ENCODE measurements at regions not wholly inside any gene's neighbourhood (a gene's known extent, or its start where the extent isn't known, plus 50 kb on each side); places are given as distances from the start of the nearest gene placed in this dataset.

DNA sequence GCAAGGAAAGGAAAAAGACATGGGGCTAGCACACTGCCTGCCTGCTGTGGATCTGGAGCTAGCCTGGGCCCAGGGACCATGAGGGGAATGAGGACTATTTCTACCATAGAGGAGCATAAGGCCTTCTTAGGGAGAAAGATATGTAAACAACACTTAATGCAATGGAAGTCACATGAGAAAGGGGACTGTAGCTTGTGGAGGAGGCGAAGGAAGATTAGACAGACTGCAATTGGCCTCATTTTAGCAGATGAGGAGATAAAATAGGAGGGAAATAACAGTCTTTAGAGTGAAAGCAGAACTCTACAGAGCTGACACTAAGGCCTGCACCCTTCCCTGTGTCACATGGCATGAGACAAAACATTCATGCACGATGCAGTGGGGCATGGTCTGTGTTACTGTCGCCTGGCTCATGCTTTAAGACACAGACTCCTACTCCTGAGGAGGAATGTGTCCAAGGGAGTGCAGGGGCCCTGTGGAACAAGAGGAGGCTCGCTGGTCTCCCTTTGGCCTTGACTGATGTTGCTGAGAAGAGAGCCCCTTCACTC lies 829.3 kb upstream of the IGFBP3 start:
- DNase-seq, result no peak

DNA sequence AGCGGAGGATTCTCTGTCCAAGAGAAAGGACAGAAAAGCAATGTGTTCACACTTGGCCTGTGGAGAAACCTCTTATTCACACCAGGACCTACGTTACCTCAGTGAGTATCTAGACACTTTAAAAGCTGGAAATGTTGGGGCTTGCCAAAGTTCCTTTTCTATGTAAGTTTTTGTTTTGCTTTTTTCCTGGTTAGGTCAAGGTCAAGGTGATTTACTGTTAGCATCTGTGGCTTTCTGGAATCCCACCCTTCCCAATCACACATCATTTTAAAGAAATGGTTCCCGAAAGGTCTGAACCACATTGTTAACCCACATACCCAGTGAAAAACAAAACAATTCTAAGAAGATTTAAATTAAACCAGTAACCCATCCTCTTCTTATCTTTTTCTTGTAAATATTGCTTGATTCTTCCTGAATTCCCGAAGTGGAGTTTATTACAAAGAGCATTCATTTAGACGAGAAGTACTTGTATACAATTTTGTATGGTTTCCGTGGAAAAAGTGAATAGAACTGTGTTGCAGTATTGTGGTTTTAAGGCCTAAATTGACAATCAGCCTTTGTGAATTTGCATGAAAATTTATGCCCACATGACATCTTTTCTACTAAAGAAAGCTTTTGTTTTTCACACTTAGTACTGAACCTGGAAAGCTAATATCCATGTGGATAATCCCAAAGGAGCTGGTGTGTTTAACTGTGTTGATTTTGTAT lies 827.0 kb upstream of the IGFBP3 start:
- no peak for DNase-seq

DNA sequence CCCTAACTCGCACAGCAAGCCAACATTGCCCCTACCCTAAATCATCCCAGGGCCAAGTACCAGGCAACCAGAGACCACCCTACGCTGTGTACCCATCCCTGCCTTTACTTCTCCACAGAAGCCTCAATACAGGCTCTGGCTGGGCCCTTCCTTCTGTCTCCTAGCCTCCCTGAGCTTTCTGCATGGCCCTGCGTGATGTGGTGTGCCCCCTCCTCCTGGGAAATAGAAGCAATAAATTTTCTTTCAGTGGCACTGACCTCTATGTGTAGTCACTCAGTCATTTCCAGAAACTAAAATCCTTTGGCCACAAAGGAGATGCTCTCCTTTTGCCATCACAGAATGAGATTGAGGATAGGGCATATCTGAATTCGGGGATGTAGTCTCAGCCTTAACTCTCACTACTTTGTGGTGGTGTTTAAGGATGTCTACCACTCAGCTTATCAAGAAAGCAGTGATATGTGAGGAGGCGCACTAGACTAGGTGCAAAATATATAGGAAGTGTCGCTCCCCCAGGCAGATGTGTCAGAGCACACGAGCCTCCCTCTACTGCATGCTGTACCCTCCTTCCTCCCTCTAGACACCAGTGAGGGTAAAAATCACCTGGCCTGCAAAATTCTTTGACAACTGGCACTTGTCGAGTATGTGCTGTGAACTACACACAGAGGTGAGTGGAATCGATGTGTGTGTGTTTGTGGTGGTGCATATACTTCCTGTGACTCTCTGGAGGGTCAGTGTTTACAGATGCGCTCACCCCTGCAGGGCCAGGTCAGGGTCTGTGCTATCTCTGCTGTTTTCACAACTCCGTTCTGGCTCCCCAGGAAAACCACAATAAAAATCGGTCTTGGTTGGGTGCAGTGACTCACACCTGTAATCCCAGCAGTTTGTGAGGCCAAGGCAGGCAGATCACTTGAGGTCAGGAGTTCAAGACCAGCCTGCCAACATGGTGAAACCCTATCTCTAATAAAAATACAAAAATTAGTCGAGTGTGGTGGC lies 825.9 kb upstream of the IGFBP3 start:
- DNase-seq, result no peak

DNA sequence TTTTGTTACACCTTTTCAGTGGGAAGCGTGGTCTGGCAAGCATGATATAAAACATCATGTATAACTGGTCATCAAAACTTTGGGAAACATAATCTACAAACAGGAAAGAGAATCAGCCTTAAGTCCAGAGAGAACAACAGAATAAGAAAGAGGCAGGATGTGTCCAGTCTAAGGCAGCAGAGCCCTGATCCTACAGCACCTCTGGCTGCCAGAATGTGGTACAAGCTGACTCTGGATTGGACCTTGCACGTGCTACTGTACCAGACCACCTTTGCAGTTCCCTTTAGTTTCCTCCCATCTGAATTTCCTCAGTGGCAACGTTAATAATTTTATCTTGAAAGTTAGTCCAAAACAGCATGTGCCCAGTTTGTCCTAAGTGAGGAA lies 824.6 kb upstream of the IGFBP3 start:
- DNase-seq, result no peak

DNA sequence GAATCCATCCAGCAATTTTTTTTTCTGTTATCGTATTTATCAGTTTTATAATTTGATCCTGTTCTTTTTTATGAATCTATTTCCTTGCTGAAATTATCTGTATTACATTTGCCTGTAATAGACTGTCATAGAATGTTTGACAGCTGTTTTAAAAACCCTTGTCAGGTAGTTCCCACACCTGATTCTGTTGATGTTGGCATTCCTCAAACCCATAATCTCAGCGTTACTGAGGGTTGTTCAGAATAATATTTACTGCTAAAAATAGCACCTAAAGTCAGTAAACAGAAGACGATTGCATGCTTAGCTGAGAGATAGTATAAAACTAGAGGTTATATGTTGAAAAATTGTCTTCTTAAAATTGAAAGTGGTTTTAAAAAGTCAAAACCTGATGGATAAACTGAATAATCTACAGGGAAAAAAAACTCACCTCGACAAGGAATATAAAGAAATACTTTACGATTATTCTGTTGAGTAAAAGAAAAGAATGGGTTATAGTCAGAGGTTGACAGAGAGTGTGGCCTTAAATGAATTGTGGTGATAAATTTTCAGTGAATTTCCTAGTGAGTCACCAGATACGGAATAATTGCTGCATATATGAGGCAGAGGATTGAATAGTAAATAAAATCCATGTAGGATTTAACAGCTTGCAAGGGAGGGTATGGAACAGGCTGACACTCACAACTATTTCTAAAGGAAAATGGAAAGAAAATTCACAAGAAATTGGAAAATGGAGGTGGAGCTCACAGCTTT lies 824.1 kb upstream of the IGFBP3 start:
- DNase-seq, result no peak

DNA sequence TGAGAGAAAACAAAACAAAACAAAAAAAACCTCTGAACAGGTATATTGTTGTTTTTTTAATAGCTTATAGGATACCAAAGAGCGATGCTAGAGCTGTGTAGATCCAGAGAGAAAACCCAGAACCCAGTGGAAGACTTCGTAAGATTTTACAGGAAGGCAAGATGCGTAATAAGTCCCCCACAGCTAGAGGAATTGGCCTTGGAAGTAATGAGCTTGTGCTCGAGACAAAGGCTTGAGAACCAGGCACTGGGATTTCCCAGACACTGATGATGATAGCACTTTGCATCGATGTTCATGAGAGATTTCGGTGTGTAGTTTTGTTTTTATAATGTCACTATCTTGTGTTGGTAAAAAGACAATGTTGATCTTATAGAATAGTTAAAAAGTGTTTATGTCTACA lies 821.5 kb upstream of the IGFBP3 start:
- no peak for DNase-seq

DNA sequence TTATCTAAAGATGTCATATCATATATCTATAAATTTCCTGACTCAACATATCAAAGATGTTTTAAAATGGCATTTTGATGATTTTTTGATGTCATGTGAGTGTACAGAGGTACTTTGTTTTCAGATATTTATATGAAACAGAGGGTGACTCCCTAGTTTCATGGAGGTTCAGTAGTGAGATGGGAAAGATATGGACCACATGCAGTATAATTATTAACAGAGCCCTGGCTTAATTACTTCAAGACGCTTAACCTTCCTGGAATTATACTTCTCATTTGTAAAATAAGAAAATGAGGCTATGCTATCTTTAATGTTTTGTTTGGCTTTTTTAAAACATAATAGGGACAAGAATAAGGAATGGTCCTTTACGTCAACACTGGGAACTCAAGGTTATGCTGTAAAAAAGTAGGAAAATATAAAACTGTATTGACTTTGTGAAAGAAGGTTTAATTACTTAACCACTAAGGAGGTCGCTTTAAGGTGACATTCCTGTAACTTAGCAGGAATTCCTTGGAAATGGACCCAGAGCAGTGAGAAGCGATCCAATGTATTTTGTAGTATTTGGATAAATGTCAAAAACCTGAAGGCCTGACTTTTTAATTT lies 821.0 kb upstream of the IGFBP3 start:
- DNase-seq, result no peak

DNA sequence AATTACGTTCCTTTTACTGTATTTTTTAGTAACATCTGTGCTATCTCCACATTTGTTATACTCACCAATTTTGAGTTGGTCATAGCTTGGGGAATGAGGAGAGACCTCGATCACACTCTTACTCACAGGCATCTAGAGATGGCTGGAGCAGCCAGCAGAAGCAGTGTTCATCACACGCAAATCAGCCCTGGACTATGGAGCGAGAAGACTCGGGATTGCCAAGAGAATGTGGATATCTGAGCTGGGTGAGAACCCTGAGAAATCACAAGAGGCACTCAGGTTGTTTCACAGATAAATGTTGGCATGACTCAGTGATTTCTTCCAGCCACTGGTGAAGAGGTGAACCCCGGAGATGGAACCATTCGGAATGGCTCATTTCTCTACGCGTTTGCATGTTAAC lies 820.1 kb upstream of the IGFBP3 start:
- no peak for DNase-seq

DNA sequence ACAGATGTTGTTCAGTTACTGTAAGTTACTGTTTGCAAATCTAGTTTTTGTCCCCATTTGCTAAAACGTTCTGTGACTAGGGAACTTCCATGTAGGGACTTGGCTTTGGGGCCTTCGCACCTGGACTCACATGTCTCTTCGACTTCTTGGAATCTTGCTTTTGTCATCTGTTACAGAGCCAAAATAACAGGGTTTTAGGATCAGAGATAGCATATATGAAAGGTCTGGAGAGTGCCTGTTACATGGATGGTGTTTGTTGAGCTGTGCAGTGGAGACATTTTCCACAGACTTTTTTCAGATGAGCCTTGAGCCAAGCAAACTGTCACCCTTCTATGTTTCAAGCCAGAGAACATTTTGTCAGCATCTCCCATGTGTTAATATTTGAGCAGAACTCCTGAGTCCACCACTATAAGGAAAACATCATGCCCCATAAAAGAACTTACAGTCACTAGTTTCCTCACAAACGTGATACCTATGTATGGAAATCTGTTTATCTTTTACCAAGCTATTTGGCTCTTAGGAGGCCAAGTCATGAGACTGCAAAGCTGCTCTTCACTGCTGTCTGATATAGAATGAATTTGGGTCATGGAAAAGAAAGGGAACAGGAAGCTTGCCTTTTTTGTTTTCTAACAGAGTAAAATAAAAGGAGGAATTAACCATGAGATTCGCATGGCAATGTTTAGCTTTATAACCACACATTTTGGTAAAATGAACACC lies 818.6 kb upstream of the IGFBP3 start:
- no peak for DNase-seq

DNA sequence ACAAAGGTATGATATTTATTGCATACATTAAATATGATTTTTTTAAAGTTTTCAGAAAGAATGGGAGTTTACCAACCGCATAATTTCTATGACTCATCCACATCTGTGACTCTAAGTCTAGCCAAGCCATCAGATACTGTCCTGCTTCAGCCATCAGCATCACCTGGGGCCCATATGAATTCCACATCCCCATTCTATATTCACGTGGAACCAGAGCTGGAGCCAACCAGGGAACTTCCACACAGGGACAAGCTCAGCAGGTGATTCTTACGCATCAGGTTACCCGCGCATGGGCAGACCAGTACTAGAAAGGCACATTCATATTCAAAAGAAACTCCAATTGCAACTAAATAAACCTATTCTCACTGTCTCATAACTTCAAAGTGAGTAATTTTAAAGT lies 817.7 kb upstream of the IGFBP3 start:
- DNase-seq, result no peak

DNA sequence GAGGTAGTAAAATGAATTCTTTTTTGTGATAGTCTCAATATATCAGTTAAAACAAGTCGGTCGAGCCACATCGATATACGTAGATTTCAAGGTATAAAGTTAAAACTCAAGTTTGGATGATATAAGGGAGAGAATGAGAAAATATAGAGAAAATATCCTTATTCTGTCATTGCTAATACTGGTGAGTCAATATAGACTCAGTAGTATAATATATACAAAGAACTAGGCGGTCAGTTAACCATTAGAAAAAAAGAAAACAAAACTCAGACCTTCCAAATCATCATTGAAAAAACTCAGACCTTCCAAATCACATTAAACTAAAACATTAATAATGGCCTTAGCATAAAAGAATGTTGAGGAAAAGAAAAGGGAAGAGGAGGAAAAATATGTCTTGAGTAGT lies 817.1 kb upstream of the IGFBP3 start:
- no peak for DNase-seq

DNA sequence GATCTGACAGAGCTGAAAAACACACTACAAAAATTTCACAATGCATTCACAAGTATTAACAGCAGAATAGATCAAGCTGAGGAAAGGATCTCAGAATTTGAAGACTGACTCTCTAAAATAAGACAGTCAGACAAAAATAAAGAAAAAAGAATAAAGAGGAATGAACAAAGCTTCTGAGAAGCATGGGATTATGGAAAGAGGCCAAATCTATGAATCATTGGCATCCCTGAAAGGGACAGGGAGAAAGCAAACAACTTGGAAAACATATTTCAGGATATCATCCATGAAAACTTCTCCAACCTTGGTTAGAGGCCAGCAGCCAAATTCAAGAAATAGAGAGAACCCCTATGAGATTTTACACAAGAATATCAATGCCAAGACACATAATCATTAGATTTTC lies 804.8 kb upstream of the IGFBP3 start:
- no peak for DNase-seq

DNA sequence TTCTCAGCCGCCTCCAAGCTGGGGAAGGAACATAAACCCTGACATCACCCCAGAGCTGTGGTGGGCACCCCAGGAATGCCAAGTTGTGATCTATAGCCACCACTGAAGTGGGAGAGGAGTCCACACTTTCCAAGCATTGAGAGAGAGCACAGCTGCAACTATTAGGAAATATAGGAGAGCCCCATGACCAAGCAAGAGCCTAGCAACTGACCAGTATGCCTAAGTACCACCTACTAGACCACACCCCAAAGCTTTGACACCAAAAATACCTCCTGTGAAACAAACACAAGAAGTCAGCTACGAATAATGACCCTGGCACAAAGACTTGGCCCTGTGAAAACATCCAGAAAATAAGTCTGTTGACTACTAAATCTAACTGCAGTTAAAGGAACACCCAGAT lies 804.1 kb upstream of the IGFBP3 start:
- DNase-seq, result no peak

DNA sequence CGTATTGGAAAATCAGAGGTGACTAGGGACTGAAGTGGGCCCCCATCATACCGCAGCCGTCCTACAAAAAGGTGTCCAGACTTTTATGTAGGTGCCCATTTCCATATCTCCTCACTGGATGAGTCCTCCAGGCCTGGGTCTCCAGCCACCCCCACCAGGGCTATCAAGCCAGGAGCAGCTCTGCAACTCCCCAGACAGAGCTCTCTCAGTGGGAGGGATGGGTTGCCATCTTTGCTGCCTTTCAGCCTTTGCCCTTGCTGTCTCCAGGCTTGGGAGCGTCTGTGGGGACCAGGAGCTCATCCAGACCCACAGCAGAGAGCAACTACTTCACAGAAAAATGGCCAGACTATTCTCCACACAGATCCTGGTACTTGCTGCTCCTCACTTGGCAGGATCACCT lies 802.7 kb upstream of the IGFBP3 start:
- DNase-seq, result no peak

DNA sequence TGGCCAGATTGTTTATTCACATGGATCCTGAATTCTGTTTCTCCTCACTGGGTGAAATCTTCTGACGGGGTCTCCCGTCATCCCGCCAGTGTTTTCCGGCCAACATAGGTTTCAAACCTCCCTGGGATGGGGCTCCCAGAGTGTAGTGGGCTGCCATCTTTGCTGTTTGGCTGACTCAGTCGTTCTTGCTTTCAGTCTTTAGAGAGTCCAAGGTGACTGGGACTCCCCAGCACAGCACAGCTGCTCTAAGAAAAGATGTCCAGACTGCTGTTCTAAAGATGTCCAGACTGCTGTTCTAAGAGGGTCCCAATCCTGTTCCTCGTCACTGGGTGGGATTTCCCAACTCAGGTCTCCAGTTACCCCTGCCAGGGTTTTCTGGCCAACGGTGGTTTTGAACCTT lies 801.9 kb upstream of the IGFBP3 start:
- DNase-seq, result no peak

DNA sequence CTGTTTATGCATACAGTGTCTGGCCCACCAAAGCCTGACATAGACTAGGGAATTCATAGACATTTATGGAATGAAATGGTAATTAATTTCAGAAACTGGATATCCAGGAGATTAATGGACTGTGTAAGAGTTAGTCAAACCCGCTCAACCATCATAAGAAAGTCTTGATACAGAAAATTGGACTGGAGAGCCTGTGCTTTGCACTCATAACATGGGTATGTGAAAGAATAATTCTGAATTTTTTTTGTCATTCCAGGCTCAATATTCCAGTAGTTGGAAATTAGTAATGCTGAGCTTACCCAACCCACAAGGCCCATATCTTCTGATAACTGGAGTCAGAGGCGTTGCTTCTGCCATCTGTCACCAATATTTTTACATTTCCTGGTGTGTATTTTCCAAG lies 799.7 kb upstream of the IGFBP3 start:
- no peak for DNase-seq

DNA sequence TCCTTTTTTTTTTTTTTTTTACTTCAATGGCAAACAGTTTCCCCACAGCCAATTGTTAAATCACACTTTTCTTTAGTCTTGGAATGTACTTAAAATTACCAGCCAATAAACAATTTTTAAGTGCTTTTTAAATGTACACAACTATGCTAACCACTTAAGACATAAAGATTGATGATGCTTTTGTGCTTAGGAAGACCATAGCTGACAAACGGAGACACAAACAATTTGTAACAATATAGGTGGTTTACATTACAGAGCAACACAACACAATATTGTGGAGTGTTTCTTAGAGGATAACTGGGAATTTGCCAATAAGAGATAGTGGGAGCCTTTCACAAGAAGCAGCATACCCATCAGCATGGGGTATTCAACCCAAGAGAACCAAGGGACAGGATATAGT lies 798.5 kb upstream of the IGFBP3 start:
- no peak for DNase-seq

DNA sequence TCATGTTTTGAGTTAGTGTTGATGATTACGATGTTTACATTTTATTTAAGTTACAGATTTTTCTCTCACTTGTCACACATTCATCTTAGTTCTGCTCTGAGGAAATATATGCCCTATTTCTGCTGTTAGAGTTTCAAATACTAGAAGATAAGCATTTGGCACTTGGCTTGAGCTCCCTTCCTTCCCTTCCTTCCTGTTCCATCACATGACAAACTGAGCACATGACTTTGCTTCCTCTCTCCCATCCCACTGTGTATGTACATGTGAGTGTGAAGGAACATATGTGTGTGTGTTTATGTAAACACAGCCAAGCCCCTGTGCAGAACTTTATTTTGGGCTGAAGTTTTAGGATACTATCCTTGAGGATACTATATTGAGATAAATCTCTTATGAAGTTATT lies 795.9 kb upstream of the IGFBP3 start:
- DNase-seq, result no peak

DNA sequence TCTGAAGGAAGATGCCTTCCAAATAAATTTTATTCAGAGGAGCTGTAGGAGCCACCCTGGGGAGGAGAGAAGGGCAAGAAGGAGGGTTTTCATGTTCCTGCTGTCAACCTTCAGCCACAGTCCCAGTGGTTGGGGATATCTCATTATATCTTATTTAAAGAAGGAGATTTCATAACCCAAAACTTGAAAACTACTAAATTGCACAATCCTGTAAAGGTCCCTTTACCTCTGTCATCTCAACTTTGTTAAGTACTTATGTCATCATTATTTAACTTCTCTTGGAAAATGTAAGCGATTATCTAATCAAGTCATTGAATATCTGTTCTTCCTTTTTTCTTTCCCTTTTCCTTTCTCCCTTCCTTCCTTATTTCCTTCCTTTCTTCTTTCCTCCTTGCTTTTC lies 794.5 kb upstream of the IGFBP3 start:
- DNase-seq, result no peak

DNA sequence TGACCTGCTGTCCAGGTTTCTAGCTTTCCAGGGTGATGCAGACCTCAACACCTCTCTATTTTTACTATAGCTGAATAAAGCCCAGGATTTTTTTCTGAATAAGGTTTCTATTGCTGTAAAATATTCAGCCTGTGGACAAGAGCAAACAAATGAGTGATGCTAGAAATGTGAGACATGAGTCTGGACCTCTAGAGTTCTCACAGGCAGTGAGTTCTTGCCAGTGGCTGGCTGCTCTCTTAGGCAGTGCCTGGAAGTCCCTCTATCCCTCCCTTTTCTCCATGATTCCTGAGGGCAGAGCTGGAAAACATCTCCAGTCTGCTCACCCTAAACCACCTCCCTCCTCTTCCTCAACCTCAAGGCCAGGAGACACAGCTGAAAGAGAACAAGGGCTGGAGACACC lies 793.8 kb upstream of the IGFBP3 start:
- no peak for DNase-seq

DNA sequence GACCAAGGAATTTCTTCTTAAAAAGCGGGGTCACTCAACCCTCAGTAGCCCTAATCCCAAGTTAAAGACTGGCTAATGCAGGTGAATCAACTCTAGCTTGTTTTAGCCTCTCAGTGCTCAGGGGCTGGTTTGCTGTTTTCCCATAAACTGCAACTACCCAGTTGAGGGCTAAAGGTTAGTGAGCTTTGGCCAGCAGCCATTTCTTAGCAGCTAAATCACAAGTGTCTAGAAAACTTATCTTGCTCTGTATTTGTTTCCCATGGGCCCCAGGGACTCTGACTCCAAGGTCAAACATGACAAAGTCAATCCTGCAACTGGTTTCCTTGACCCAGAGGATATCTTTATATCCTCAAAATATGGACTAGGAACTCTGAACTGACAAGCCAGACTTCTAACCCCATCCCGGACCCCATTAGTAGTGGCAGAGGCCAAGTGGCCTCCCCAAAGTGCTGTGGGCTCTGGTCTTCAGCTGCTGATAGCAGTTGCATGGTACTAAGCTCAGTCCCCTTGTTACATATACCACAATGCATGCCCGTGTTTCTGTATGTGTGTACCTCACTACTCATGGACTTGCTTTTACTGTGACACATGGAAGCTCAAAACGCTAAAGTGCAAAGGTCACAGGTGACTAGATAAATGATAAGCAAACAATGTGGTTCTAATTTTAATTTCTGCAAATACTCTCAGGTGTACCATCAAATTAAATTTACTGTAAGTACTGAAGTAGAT lies 793.0 kb upstream of the IGFBP3 start:
- DNase-seq, result no peak

DNA sequence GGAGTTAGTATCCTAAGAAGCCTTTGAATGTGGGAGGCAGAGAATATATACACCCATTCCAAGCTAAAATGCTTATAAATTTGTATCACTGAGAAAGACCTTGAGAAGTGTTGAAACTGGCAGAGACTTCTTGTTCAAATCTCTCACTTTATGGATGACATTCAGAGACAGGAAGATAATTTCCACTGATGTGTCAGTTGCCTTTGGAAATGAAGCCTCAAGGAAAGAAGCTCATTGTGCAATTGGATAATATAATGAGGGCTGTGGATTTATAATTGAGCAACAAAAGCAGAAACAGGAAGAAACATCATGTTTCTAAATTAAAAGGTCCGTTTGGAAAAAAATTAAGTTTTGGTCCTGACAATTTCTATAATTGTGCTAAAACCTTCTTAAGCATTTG lies 789.9 kb upstream of the IGFBP3 start:
- no peak for DNase-seq
